ENCODE measurements at regions not wholly inside any gene's neighbourhood (a gene's known extent, or its start where the extent isn't known, plus 50 kb on each side); places are given as distances from the start of the nearest gene placed in this dataset.

- no peak for TF ChIP-seq BACH2 (CRISPR knock-in tag; IDR thresholded peaks at IDR 0.05; ENCODE audit: borderline replicate concordance)
- TF ChIP-seq TCF4 (CRISPR knock-in tag; IDR thresholded peaks at IDR 0.05; ENCODE audit: borderline replicate concordance): no peak
- TF ChIP-seq CREB5 (CRISPR knock-in tag; IDR thresholded peaks at IDR 0.05; ENCODE audit: low read depth): no peak
- TF ChIP-seq GLIS3 (CRISPR knock-in tag; IDR thresholded peaks at IDR 0.05): no peak
- no peak for TF ChIP-seq ESRRG (CRISPR knock-in tag; IDR thresholded peaks at IDR 0.05)
- TF ChIP-seq, protein P1, sequence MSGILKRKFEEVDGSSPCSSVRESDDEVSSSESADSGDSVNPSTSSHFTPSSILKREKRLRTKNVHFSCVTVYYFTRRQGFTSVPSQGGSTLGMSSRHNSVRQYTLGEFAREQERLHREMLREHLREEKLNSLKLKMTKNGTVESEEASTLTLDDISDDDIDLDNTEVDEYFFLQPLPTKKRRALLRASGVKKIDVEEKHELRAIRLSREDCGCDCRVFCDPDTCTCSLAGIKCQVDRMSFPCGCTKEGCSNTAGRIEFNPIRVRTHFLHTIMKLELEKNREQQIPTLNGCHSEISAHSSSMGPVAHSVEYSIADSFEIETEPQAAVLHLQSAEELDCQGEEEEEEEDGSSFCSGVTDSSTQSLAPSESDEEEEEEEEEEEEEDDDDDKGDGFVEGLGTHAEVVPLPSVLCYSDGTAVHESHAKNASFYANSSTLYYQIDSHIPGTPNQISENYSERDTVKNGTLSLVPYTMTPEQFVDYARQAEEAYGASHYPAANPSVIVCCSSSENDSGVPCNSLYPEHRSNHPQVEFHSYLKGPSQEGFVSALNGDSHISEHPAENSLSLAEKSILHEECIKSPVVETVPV (CRISPR knock-in tag; IDR thresholded peaks at IDR 0.05): no peak
- no peak for TF ChIP-seq ZNF70 (CRISPR knock-in tag; IDR thresholded peaks at IDR 0.05)
- no peak for TF ChIP-seq ISL1 (CRISPR knock-in tag; IDR thresholded peaks at IDR 0.05)
- no peak for TF ChIP-seq ZNF565 (CRISPR knock-in tag; conservative IDR thresholded peaks at IDR 0.05; ENCODE audit: low read depth)
- TF ChIP-seq POU6F1 (CRISPR knock-in tag; IDR thresholded peaks at IDR 0.05; ENCODE audit: borderline replicate concordance, low read depth): no peak
- ATAC-seq: no peak
Measured at GRCh38 chr2:157971702-157972101, 95.6 kb upstream of the ACVR1 start.

DNA sequence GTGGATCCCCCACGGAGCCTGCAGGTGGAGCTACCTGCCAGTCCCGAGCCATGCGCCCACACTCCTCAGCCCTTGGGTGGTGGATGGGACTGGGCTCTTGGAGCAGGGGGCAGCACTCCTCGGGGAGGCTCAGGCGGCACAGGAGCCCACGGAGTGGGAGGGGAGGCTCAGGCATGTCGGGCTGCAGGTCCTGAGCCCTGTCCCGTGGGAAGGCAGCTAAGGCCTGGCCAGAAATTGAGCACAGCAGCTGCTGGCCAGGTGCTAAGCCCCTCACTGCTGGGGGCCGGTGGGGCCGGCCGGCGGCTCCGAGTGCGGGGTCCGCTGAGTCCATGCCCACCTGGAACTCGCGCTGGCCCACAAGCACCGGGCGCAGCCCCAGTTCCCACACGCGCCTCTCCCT is 91.7 kb upstream of the ACVR1 start:
- ATAC-seq: no peak
- TF ChIP-seq ZNF8 (CRISPR knock-in tag; IDR thresholded peaks at IDR 0.05) (no peak), ZNF70 (CRISPR knock-in tag; IDR thresholded peaks at IDR 0.05) (no peak), BACH2 (CRISPR knock-in tag; IDR thresholded peaks at IDR 0.05; ENCODE audit: borderline replicate concordance) (no peak), OSR1 (CRISPR knock-in tag; IDR thresholded peaks at IDR 0.05) (no peak), ISL1 (CRISPR knock-in tag; IDR thresholded peaks at IDR 0.05) (no peak), TOX (CRISPR knock-in tag; IDR thresholded peaks at IDR 0.05; ENCODE audit: borderline replicate concordance) (no peak), ZFP30 (CRISPR knock-in tag; IDR thresholded peaks at IDR 0.05) (no peak), ARNTL (CRISPR knock-in tag; IDR thresholded peaks at IDR 0.05; ENCODE audit: borderline replicate concordance, low read depth) (no peak), RARB (CRISPR knock-in tag; IDR thresholded peaks at IDR 0.05) (no peak), PPARA (CRISPR knock-in tag; IDR thresholded peaks at IDR 0.05; ENCODE audit: borderline replicate concordance) (no peak), ZC3H10 (CRISPR knock-in tag; IDR thresholded peaks at IDR 0.05) (no peak), ZNF565 (CRISPR knock-in tag; conservative IDR thresholded peaks at IDR 0.05; ENCODE audit: low read depth) (no peak), ESRRG (CRISPR knock-in tag; IDR thresholded peaks at IDR 0.05) (no peak)
- TF ChIP-seq, protein P2, sequence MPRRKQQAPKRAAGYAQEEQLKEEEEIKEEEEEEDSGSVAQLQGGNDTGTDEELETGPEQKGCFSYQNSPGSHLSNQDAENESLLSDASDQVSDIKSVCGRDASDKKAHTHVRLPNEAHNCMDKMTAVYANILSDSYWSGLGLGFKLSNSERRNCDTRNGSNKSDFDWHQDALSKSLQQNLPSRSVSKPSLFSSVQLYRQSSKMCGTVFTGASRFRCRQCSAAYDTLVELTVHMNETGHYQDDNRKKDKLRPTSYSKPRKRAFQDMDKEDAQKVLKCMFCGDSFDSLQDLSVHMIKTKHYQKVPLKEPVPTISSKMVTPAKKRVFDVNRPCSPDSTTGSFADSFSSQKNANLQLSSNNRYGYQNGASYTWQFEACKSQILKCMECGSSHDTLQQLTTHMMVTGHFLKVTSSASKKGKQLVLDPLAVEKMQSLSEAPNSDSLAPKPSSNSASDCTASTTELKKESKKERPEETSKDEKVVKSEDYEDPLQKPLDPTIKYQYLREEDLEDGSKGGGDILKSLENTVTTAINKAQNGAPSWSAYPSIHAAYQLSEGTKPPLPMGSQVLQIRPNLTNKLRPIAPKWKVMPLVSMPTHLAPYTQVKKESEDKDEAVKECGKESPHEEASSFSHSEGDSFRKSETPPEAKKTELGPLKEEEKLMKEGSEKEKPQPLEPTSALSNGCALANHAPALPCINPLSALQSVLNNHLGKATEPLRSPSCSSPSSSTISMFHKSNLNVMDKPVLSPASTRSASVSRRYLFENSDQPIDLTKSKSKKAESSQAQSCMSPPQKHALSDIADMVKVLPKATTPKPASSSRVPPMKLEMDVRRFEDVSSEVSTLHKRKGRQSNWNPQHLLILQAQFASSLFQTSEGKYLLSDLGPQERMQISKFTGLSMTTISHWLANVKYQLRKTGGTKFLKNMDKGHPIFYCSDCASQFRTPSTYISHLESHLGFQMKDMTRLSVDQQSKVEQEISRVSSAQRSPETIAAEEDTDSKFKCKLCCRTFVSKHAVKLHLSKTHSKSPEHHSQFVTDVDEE (CRISPR knock-in tag; IDR thresholded peaks at IDR 0.05): no peak
- TF ChIP-seq, protein P3, sequence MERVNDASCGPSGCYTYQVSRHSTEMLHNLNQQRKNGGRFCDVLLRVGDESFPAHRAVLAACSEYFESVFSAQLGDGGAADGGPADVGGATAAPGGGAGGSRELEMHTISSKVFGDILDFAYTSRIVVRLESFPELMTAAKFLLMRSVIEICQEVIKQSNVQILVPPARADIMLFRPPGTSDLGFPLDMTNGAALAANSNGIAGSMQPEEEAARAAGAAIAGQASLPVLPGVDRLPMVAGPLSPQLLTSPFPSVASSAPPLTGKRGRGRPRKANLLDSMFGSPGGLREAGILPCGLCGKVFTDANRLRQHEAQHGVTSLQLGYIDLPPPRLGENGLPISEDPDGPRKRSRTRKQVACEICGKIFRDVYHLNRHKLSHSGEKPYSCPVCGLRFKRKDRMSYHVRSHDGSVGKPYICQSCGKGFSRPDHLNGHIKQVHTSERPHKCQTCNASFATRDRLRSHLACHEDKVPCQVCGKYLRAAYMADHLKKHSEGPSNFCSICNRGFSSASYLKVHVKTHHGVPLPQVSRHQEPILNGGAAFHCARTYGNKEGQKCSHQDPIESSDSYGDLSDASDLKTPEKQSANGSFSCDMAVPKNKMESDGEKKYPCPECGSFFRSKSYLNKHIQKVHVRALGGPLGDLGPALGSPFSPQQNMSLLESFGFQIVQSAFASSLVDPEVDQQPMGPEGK (CRISPR knock-in tag; IDR thresholded peaks at IDR 0.05; ENCODE audit: borderline replicate concordance): no peak

DNA sequence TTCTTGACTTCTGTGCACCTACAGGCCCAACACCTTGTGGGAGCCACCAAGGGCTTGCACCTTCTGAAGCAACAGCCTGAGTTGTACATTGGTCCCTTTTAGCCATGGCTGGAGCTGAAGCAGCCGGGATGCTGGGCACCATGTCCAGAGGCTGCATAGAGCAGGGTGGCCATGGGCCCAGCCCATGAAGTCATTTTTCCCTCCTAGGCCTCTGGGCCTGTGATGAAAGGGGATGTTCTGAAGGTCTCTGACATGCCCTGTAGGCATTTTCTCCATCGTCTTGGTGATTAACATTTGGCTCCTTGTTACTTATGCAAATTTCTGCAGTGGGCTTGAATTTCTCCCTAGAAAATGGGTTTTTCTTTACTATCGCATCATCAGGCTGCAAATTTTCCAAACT is 83.1 kb upstream of the ACVR1 start:
- no peak for ATAC-seq
- TF ChIP-seq TOX (CRISPR knock-in tag; IDR thresholded peaks at IDR 0.05; ENCODE audit: borderline replicate concordance) (no peak), ZFP30 (CRISPR knock-in tag; IDR thresholded peaks at IDR 0.05) (no peak)
